ENCODE measurements at regions not wholly inside any gene's neighbourhood (a gene's known extent, or its start where the extent isn't known, plus 50 kb on each side); places are given as distances from the start of the nearest gene placed in this dataset.

GRCh38 chr4:119697887-119698393 lies 69.3 kb upstream of the PDE5A start:
- DNase-seq = no peak

GRCh38 chr4:119696963-119697362 lies 68.4 kb upstream of the PDE5A start:
- no peak for DNase-seq

GRCh38 chr4:119695216-119695615 lies 66.6 kb upstream of the PDE5A start:
- DNase-seq = no peak

GRCh38 chr4:119693126-119693525 lies 64.5 kb upstream of the PDE5A start:
- no peak for DNase-seq

- no peak for DNase-seq
These were observed 63.4 kb upstream of the PDE5A start for GRCh38 chr4:119692001-119692400.

- peak in 1 of 5 experiments; percentile 17 for DNase-seq
These were observed 62.3 kb upstream of the PDE5A start for GRCh38 chr4:119690871-119691270.

- DNase-seq = no peak
These were observed 59.8 kb upstream of the PDE5A start for GRCh38 chr4:119688446-119688845.

GRCh38 chr4:119684463-119684862 lies 55.9 kb upstream of the PDE5A start:
- no peak for DNase-seq

- DNase-seq = no peak
These were observed 54.9 kb upstream of the PDE5A start for GRCh38 chr4:119683518-119683917.

GRCh38 chr4:119682099-119682498 lies 53.5 kb upstream of the PDE5A start:
- DNase-seq = no peak

- DNase-seq = no peak
These were observed 50.6 kb upstream of the PDE5A start for GRCh38 chr4:119679251-119679650.

- no peak for DNase-seq
These were observed 50.2 kb upstream of the PDE5A start for GRCh38 chr4:119678761-119679160.
